IMR-90 (cell line): ENCODE measurements at regions not wholly inside any gene's neighbourhood (a gene's known extent, or its start where the extent isn't known, plus 50 kb on each side); places are given as distances from the start of the nearest gene placed in this dataset.

Experiments used
- ATAC-seq: fragments of 200-7000 bp; cut with Tn5 transposase; 2 replicates; pipeline ENCODE4 v1.9.1; 2020; ENCODE audit warnings: low read depth, mild to moderate bottlenecking, moderate library complexity
- BruUV-seq: library from RNA; stranded (reverse); fragments of 400-500 nt; replicated peaks from 2 replicates; lab custom pipeline; 2021; lab: Mats Ljungman, UMichigan
- CTCF ChIA-PET: fragments of 300-600 bp; formaldehyde crosslinking; extraction: SDS; loops from one replicate; lab custom pipeline; 2021; ENCODE audit warnings: antibody characterized with exemption; lab: Yijun Ruan, JAX
- POLR2A ChIA-PET: fragments of 300-600 bp; sonication (Branson Sonifier 250); formaldehyde crosslinking; loops from one replicate; lab custom pipeline; 2022; ENCODE audit warnings: antibody characterized with exemption; ENCODE audit not compliant: unreplicated experiment; lab: Charles Lee
- DNase-seq: peaks from one replicate; pipeline ENCODE4 v3.0.0; 2013
- H2AFZ ChIP-seq: replicated peaks from 2 replicates; pipeline ENCODE3; 2013; ENCODE audit warnings: low read length, mild to moderate bottlenecking; ENCODE audit not compliant: poor library complexity
- H2AK5ac ChIP-seq: 2 replicates; pipeline ENCODE4 v1.6.1; 2013; ENCODE audit warnings: low read depth, low read length, inconsistent platforms
- H2AK9ac ChIP-seq: replicated peaks from 2 replicates; pipeline ENCODE3; 2013; ENCODE audit warnings: mild to moderate bottlenecking, low read depth, low read length, moderate library complexity; ENCODE audit not compliant: poor library complexity
- H2BK120ac ChIP-seq: 2 replicates; pipeline ENCODE4 v1.6.1; 2013; ENCODE audit warnings: low read depth, low read length, inconsistent platforms
- H2BK15ac ChIP-seq: 3 replicates; pipeline ENCODE4 v1.6.1; 2013; ENCODE audit warnings: low read depth, low read length, inconsistent platforms
- H2BK20ac ChIP-seq: 2 replicates; pipeline ENCODE4 v1.6.1; 2013; ENCODE audit warnings: low read depth, mild to moderate bottlenecking, inconsistent platforms, low read length, moderate library complexity
- H2BK5ac ChIP-seq: 2 replicates; pipeline ENCODE4 v1.6.1; 2013; ENCODE audit warnings: mild to moderate bottlenecking, low read depth, low read length, inconsistent platforms; ENCODE audit not compliant: poor library complexity, severe bottlenecking
- H3K14ac ChIP-seq: replicated peaks from 2 replicates; pipeline ENCODE4 v1.6.1; 2013; ENCODE audit warnings: low read depth, low read length, inconsistent platforms
- H3K18ac ChIP-seq: 2 replicates; pipeline ENCODE4 v1.6.1; 2013; ENCODE audit warnings: low read depth, low read length, control low read depth
- H3K23ac ChIP-seq: 2 replicates; pipeline ENCODE4 v1.6.1; 2013; ENCODE audit warnings: low read depth, low read length, inconsistent platforms
- H3K27ac ChIP-seq: 2 replicates; pipeline ENCODE4 v1.5.1; 2013; ENCODE audit warnings: mild to moderate bottlenecking, control low read depth, low read length; ENCODE audit not compliant: insufficient read depth
- H3K27me3 ChIP-seq: 2 replicates; pipeline ENCODE4 v1.6.1; 2013; ENCODE audit warnings: low read length; ENCODE audit not compliant: control insufficient read depth, insufficient read depth
- H3K36me3 ChIP-seq: 2 replicates; pipeline ENCODE4 v1.6.1; 2013; ENCODE audit warnings: low read length, mixed read lengths; ENCODE audit not compliant: control insufficient read depth, insufficient read depth
- H3K4ac ChIP-seq: 2 replicates; pipeline ENCODE4 v1.6.1; 2013; ENCODE audit warnings: low read depth, low read length, inconsistent platforms
- H3K4me1 ChIP-seq: 2 replicates; pipeline ENCODE4 v1.6.1; 2013; ENCODE audit warnings: low read length, mixed read lengths; ENCODE audit not compliant: control insufficient read depth, insufficient read depth
- H3K4me2 ChIP-seq: 2 replicates; pipeline ENCODE4 v1.6.1; 2013; ENCODE audit warnings: low read depth, mild to moderate bottlenecking, control low read depth, low read length, moderate library complexity
- H3K4me3 ChIP-seq: 2 replicates; pipeline ENCODE4 v1.5.1; 2013; ENCODE audit warnings: low read depth, mild to moderate bottlenecking, control low read depth, low read length, moderate library complexity; ENCODE audit not compliant: insufficient read depth
- H3K56ac ChIP-seq: 2 replicates; pipeline ENCODE4 v1.6.1; 2013; ENCODE audit warnings: low read length, inconsistent platforms; ENCODE audit not compliant: insufficient read depth; ENCODE audit errors: extremely low read depth
- H3K79me1 ChIP-seq, 2 experiments: 2 replicates each; pipeline ENCODE4 v1.6.1; 2013; ENCODE audit warnings: low read length in 2 of 2, inconsistent platforms in 1 of 2, low read depth in 1 of 2
- H3K9ac ChIP-seq: 2 replicates; pipeline ENCODE4 v1.6.1; 2013; ENCODE audit warnings: low read depth, low read length, control low read depth
- H3K9me1 ChIP-seq: 2 replicates; pipeline ENCODE4 v1.6.1; 2013; ENCODE audit warnings: low read length, inconsistent platforms; ENCODE audit not compliant: insufficient read depth
- H3K9me3 ChIP-seq: 2 replicates; pipeline ENCODE4 v1.6.1; 2013; ENCODE audit warnings: low read length; ENCODE audit not compliant: control insufficient read depth, insufficient read depth
- H4K20me1 ChIP-seq: 2 replicates; pipeline ENCODE4 v1.6.1; 2013; ENCODE audit warnings: low read length, inconsistent platforms; ENCODE audit not compliant: insufficient read depth
- H4K5ac ChIP-seq: 2 replicates; pipeline ENCODE4 v1.6.1; 2013; ENCODE audit warnings: mild to moderate bottlenecking, low read depth, low read length, control low read depth
- H4K8ac ChIP-seq, 2 experiments: 2 replicates each; pipeline ENCODE4 v1.6.1; 2013; ENCODE audit warnings: low read depth in 2 of 2, low read length in 2 of 2, control low read depth in 1 of 2, inconsistent platforms in 1 of 2
- H4K91ac ChIP-seq: 2 replicates; pipeline ENCODE4 v1.6.1; 2013; ENCODE audit warnings: low read depth, low read length, inconsistent platforms; ENCODE audit not compliant: insufficient read depth
- BHLHE40 ChIP-seq: fragments of 150-350 bp; IDR thresholded peaks from 2 replicates; pipeline ENCODE4 v1.6.1; 2016; ENCODE audit warnings: mild to moderate bottlenecking, low read depth, low read length
- MAZ ChIP-seq: IDR thresholded peaks from 2 replicates; pipeline ENCODE4 v1.6.1; 2012; ENCODE audit warnings: low read depth, mild to moderate bottlenecking, low read length, improper control_type of control experiment, moderate library complexity, borderline replicate concordance
- WGBS, 2 experiments: methylation state at CpG; one replicate each; pipeline versions ENCODE4 v1.1.5 to v1.1.7; 2013; ENCODE audit warnings: missing lambda C conversion rate in 2 of 2; ENCODE audit not compliant: insufficient read length in 1 of 2; ENCODE audit errors: extremely low coverage in 2 of 2; 5-methylcytosine and 5-hydroxymethylcytosine counted together
- dilution Hi-C: fragments of 300-500 bp; cut with HindIII; formaldehyde crosslinking; loops from one replicate; pipeline ENCODE4 v1.14.3; 2018; ENCODE audit warnings: low sequenced_read_pairs; ENCODE audit not compliant: unreplicated experiment
- in situ Hi-C: fragments of 300-500 bp; cut with MboI; formaldehyde crosslinking; loops from 3 replicates; pipeline ENCODE4 v1.14.3; 2019; ENCODE audit warnings: low sequenced_read_pairs, inconsistent platforms, mixed read lengths
- intact Hi-C: fragments of 100-400 bp; cut with micrococcal nuclease; formaldehyde crosslinking; loops from 2 replicates; pipeline ENCODE4 v1.10.0; 2022

DNA sequence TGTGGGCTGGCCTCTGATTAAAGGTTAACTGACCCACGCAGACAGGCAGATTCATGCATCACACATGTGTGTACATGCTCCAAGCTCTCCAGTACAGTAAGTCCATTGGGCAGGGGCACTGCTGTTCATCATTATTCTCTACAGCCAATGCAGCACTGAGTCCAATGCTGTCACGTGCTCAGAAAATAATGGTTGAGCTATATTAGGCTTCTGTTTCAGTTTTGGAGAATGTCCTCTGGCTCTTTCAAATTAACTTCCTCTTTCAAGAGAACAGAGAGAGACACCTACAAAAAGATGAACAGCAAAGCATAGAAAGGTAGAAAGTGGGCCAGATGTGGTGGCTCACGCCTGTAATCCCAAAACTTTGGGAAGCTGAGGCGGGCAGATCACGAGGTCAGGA lies 202.6 kb downstream of the MEX3B start:
- Histone ChIP-seq H3K4me1 (no peaks in the 10 kb centered on the region), H2AK9ac (no peak overlapping the region), H3K4me2 (no peak overlapping the region), H3K9ac (no peak overlapping the region), H3K56ac (no peak overlapping the region), H4K5ac (no peak overlapping the region), H4K20me1 (no peaks in the 10 kb centered on the region), H3K4me3 (no peak overlapping the region), H3K14ac (no peak overlapping the region), H3K79me1 (no peaks in the 10 kb centered on the region), H3K27me3 (no peaks in the 10 kb centered on the region), H3K27ac (no peak overlapping the region), H3K9me1 (no peaks in the 10 kb centered on the region), H4K8ac (no peak overlapping the region), H2AK5ac (no peak overlapping the region), H3K36me3 (no peaks in the 10 kb centered on the region), H2BK20ac (no peak overlapping the region), H3K4ac (no peak overlapping the region), H2AFZ (no peak overlapping the region), H2BK120ac (no peak overlapping the region), H3K23ac (no peak overlapping the region), H4K91ac (no peak overlapping the region), H2BK5ac (no peak overlapping the region), H3K9me3 (no peaks in the 10 kb centered on the region), H3K18ac (no peak overlapping the region), H2BK15ac (no peak overlapping the region)
- BruUV-seq = no TSS peak
- no peak for DNase-seq
- dilution Hi-C loops (no loop called here), intact Hi-C loops (loop anchor here (5.0 kb wide), 1 partner anchor 89 kb away; no protein-coding TSS in a partner anchor), in situ Hi-C loops (no loop called here)
- ChIA-PET POLR2A (interaction anchor here (0.7 kb wide), 1 partner anchor 221 kb away, joined by 13 read pairs; no protein-coding TSS in a partner anchor), CTCF (no interaction called here)
- WGBS, 2 experiments = no CpG with 5 or more reads among the region's 5 CpGs
- ATAC-seq = no peak
- TF ChIP-seq MAZ (no peak), BHLHE40 (no peak)
